GM18508 (cell line): ENCODE measurements at regions not wholly inside any gene's neighbourhood (a gene's known extent, or its start where the extent isn't known, plus 50 kb on each side); places are given as distances from the start of the nearest gene placed in this dataset.

Experiments used
- ATAC-seq: cut with Tn5 transposase; IDR thresholded peaks from one replicate; pipeline ENCODE4 v1.9.1; 2021; ENCODE audit warnings: moderate number of reproducible peaks; ENCODE audit not compliant: insufficient read depth, unreplicated experiment

DNA sequence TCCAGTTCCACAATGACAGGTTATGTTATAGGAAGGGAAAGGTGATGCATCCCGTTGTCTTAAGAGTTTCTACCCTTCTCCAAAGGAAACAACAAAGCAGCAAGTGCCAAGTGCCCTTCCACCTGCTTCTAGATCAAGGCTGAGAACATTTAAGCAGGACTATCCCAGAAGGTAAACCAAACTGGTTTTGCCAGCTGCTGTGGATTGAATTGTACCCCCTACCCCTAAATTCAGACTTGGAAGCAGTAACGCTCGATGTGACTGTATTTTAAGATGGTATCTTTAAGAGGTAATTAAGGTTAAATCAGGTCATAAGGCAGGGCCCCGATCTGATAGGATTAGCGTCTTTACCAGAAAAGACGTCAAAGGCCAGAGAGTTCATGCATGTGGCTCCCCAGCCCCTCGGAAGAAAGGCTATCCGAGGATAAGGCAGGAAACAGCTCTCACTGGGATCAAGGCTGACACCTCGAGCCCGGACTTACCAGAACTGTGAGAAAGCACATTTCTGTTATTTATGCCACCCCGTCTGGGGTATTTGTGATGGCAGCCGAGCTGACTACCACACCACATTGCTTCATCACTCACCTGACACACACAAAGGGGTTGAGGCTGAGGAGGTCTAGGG, 179.1 kb upstream of the RAI14 start:
- ATAC-seq = no peak

DNA sequence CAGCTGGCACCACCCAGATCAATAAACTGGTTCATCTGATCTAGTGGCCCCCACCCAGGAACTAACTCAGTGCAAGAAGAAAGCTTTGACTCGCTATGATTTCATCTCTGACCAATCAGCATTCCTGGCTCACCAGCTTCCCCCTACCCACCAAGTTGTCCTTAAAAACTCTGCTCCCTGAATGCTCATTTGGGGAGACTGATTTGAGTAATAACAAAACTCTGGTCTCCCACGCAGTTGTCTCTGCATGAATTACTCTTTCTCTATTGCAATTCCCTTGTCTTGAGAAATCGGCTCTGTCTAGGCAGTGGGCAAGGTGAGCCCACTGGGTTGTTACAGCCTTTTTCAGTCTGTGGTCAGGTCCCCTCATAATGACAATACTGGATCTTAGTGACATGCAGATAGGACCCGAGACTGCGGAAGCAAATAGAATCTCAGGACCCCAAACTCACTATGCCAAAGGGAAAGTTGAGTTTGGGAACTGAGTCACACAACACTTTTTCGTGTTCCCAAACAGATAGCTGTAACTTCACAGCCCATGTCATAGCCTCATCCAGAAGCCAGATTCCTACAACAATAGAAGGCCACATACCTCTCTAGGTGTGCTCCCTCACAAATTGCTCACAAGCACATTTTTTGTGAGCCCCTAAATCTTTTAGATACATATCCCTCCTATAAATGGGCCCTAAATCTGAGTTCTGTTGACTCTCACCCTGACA, 175.2 kb upstream of the RAI14 start:
- no peak for ATAC-seq

DNA sequence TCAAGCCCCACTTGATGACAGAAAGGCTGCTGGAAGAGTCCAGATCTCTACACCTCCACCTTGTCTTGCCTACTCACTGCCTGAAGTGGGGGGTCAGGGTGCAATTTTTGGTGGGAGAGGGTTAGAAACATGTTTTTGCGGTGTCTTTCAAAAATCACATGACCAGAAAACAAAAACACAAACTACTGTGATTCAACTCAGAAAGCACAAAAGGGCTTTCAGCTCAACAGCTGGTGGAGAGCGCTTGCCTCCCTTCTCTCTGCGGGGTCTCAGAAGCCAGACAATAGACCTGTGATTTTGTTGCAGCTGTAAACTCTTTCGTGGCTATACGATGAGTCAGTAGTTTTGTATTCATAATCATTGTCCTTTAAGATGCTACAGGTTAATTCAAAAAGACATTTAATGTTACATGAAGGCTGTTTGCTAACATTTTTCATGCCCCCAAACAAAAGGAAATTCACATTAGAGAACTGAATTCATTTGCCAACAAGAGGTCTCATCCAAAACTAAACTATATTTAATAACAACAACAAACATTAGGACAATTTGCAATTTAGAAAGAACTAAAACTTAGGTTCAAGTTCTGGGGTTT, 172.6 kb upstream of the RAI14 start:
- no peak for ATAC-seq

DNA sequence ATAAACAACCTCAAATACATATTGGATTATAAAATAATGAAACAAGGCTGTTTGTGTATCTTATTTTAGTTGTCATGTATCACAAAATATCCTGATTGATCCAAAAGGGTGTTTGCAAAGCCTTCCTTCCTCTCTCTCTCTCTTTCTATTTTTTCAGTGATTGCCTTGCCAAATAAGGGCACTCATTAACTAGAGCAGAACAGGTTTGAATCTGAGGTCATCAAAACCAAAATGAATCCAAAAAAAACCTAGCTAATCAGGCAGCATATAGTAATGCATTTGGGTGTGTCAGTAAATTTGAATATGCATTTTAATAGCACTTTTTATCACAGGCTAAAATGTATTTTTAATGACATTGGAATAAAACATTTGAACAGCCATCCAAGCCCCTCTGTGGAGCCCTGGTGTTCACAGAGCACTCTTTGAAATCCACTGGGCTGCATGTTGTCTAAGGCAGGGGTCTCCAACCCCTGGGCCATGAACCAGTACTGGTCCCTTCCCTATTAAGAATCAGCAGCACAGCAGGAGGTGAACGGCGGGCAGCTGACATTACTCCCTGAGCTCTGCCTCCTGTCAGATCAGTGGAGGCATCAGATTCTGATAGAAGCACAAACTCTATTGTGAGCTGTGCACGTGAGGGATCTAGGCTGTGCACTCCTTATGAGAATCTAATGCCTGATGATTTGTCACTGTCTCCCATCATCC, 171.8 kb upstream of the RAI14 start:
- ATAC-seq = no peak

DNA sequence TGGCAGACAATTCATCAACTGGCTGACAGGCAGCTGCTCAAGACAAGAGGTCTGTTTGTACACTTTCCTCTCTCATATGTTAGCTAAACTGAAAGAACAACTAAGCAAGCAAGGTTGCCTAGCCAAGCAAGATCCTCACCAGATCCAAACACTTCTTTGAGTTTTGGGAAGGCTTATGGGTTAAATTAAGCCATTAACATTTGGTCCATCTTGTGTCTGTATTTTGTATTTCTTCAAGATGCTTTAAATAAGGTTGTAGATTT, 170.4 kb upstream of the RAI14 start:
- ATAC-seq = no peak

DNA sequence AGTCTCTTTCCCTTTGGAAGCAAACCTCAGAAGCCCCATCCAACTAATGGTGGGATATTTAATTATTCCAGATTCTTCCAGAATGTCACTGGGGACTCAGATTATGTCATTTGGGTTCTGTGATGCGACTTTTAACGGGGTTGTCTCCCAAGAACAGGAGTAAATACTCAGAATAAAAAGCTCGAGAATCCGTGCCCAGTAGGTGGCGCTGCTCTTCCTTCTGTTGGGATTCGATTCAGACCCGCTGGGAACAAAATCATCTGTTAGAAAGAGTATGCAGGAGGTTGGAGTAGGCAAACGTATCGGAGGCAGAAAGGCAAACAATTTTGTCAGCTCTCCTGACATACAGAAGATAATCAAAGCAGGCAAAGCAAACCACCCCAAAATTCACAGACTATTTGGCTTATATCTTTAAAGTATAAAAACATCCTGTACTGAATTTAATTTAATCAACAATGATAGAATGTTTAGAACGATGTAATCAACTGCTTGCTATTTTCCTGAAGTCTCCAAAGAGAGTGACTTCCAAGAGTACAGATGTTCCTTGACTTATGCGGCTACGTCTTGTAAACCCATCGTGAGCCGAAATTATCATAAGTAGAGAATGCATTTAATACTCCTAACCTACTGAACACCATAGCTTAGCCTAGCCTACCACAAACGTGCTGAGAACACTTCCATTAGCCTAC, 169.8 kb upstream of the RAI14 start:
- ATAC-seq = no peak

DNA sequence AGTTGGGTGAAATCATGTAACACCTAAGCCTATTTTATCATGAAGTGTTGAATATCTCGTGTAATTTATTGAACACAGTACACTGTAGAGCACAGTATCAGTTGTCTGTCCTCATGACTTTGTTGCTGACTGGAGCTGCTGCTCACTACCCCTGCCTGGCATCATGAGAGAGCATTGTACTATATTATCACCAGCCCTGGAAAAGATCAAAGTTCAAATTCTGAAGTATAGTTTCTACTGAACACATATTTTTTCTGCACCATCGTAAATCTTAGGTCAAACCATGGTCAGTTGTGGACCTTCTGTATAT, 169.3 kb upstream of the RAI14 start:
- no peak for ATAC-seq

DNA sequence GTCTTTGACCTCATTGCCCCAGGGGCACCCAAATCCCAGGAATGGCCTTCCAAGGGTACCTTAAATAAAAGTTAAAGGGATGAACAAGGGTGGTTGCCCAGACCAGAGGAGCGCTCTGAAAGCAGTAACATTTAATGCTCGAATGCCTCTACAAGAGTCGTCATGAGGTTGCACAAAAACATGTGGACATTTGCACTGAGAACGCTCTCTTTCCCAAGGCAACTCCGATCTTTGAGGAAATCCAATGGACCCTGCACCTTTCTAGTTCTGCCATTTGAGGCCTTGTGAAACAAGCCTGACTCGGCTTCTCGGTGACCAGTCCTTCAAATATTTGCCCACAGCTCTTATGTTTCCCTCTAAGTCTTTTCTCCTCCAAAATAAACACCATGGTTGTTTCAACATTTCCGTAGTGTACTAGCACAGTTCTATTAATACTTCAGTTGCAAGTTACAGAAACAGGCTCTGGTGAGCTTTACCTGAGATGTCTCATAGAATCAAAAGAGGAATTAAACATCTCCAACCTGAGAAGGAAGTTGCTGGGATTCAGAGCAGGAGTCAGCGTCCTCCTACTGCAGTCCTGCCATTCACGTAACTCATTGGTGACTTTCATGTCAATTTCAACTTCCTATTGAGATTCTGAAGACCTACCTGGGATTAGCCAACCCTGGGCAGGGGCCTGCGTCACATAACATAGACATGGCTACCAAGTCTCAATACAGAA, 168.8 kb upstream of the RAI14 start:
- no peak for ATAC-seq

DNA sequence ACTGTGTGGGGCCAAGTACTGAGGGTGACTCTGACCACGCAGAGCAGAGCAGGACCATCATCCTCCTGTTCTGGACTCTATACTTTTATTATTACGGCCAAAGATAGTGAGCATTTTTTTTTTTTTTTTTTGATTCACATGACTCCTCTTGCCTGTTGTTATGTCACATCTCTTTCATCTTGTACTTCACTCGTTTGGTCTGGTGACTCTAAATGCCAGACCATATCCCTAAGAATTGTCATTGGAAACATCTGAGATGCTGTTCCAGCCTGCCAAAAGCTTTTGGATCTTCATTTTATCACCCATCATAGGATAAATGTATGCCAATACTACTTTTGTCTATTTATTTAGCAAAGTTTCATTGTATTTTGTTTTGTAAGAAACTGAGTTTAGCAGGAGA, 168.2 kb upstream of the RAI14 start:
- no peak for ATAC-seq

DNA sequence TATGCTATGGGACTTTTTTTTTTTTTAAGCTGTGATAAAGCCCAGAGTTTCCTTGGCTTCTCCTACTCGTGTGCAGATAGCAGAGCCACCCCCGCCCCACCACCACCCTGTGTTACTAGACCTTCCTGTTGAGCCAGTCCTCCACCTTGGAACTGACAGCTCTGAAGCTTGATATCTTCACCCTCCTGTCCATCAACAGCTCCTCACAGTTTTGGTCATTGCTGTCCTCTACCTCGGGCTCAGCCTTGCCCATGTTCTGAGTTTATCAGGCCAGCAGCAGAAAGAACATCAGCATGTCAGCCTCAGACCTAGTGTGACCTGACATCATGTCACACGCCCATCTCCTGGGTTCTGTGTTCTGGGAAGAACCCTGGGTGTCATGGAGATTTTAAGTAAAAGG, 167.1 kb upstream of the RAI14 start:
- no peak for ATAC-seq

DNA sequence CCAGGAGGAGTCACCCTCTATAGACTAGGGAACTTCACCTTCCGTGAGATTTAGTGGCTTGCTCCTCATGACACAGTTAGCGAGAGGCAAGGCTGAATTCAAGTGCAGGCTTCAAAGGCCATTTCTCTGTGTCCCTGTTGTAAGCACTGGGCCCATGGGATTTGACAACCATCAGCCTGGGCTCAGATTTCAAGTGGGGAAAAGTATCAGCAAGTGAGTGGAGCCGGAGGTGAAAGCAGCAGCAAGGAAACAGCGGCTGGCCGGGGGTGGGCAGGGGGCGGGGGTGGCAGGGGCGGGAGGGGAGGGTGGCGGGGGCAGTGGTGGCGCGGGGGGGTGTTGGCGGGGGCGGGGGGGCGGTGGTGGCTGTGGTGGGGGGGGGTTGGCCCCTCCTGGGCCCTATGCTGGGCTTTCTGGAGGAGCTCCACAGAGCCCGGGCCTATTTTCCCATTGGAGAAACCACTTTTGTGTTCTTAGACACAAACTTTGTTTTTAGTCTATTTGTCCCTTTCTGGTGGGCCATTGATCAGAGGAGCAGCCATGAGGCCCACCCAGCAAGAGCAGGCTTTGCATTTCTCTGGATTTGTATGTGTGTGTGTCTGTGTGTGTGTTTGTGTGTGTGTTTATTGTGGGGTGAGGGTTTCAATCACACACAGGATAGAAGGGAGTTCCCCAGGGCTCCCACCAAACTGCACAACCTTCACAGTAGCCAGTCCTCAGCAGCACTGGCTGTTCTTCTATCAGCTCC, 165.4 kb upstream of the RAI14 start:
- no peak for ATAC-seq

DNA sequence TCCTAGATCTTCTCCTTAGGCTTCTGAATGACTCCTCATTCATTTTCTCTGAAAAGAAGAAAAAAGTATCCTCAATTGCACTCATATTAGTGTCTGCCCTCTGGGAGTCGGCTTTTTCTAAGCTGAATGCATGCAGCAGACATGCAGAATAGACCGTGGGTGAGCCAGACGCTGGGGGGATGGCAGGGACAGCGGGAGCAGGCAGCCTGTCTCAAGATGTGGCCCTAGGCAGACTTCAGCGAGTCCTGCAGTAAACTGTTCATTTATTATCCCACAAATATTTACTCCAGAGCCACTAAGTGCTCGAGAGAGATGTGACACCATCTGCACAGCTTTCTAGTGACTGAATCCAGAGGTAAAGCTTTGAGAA, 164.9 kb upstream of the RAI14 start:
- ATAC-seq = no peak

DNA sequence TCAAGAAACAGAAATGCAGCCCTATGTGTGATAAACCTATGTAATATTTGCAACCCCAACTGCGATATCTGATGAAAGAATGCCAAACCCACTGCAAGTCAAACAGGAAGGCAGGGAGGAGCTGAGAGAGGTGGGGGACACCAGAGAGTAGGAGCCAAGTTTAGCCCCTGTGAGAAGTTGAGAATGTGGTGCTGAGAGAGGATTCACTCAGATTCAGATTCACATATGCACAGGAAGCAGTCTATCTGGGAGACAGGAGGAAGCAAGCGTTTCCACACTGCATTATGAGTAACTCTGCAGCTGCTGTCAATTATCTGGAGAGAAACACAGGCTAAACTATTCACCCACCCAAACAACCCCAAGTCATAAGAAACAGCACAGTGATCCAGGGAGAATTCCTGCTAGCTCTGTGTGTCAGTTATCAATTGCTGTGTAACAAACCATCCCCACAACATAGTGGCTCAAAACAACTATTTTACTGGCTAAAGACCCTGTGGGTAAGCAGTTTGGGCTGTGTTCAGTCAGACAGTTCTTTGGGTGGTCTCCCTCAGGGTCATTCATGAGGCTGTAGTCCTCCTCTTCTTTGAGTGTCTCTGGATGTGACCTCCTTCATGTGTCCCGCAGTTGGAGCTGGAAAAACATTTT, 161.9 kb upstream of the RAI14 start:
- no peak for ATAC-seq

DNA sequence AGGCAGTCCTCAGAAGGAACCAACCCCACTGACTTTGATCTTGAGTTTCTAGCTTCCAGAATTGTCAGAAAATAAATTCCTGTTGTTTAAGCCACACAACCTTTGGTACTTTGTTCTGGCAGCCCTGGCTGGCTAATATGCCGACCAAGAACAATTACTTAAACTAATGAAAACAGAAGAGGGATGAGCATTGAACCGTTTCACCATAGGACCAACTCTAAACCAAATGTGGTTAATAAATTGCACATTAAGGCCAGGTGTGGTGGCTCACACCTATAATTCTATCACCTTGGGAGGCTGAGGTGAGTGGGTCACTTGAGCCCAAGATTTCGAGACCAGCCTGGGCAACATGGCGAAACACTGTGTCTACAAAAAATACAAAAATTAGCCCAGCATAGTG, 160.9 kb upstream of the RAI14 start:
- no peak for ATAC-seq

DNA sequence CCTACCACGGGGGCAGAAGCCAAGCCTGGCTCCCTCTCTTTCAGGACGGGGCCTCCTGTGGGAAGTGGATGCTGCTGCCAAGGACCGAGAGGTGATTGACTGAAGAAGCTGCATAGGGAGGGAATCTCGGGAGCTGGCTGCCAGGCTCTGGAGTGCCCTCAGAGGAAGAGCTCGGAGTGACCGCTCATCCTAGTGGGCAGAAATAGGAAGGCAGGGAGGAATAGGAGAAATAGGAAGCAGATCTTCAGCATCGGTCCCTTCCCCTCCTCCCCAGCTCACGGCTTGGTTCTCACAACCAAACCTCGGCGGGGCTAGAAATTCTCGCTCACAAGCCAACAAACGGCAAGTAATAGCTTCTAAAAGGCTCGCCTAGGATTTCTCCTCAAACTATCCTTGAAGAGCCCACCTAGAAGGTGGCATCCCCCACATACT, 159.9 kb upstream of the RAI14 start:
- no peak for ATAC-seq

DNA sequence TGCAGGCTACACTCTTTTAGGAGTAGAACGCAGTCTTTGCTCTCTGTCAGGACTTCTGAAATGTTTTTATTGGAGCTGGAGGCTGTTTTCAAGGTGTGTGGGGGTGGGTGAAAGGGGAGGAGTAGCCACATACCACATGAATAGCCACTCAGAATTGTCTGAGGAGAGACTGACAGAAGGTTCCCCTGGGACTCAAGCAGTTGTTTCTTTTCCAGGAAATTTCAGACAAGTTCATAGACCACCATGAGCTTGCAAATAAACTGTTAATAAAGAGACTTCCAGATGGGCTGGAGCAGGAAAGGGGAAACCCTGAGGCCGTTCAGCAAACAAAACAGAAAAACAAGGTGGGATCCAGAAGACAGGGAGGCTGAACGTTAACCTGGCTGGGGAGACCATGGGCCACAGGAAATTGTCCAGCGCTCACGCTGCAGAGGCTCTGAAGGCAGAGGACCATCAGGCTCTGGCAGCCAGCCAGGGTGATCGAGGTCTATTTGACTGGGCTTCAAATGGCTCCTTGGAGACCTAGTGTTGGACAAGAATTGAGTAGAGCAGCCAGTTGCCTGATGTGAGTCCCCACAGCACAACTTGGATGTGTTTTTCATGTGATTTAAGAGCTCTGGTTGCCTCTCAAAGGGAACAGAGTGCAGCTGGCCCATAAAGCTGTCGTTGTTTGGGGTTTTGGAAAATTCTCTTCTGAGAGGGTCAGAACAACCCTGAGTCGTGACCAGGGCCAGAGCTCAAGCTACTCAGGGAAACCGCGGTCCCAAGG, 159.2 kb upstream of the RAI14 start:
- ATAC-seq = no peak

DNA sequence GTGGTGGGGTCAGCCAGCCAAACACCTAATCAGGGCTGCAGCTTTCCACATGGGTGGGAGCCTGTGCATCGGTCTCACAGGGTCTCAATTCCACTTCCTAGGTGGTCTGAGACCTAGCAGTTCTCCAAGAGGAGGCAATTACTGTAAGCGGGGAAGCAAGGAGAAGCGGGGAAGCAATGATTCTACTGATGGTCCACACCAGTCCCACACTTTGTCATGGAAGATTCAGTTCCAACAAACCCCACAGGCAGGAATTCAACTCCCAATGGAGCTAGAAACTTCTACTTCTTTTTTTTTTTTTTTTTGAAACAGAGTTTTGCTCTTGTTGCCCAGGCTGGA, 158.7 kb upstream of the RAI14 start:
- ATAC-seq = no peak

DNA sequence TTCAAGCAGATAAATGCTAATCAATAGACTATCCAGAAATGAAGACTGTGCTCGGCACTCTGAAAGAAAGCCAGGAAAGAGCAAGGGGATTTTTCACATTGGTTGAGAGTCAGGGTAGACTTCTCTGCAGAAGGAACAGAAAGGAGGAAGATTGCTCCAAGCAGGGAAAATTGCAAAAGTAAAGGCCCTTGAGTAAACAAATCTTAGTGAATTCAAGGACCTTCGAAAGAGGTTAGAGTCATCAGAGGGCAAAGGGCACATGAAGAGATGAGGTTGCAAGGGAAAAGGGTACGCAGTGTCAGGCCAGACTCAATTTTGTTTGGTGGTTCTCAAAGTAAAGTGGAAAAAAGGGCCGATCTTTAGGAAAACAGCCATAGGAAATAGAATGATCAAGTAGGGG, 157.6 kb upstream of the RAI14 start:
- ATAC-seq = no peak
